ENCODE measurements at regions not wholly inside any gene's neighbourhood (a gene's known extent, or its start where the extent isn't known, plus 50 kb on each side); places are given as distances from the start of the nearest gene placed in this dataset.

DNA sequence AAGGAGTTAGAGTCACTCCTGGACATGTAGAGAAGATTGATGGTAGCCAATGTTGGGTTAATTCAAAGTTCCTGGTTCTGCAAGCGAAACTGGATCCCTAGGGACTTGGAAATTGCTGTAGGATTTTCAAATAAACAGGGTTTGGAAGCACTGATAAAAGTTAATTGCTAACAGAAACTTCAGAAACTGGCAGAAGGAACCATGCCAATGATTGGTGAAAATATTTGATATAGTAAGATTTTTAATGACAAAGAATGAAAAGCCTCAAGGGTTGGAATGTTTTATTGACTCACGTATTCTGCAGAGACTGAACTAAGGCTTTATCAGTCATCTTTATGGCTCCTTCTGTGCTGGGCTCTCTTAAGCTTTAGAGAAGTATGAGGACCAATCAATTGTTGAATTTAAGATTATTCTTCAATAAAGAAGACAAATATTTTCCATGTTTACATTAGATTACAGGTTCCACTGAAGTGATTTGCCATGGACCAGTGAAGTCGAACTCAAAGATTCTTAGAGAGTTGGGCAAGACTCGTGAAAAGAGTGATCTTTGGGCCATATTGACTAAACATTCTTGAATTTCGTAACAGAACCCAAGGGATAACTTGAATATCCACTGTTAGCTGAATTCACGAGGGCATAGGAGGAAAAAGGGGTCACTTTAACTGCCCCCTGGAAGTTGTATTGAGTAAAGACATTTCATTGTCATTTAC is 371.4 kb downstream of the HDGFL1 start:
- TF ChIP-seq, protein P1, sequence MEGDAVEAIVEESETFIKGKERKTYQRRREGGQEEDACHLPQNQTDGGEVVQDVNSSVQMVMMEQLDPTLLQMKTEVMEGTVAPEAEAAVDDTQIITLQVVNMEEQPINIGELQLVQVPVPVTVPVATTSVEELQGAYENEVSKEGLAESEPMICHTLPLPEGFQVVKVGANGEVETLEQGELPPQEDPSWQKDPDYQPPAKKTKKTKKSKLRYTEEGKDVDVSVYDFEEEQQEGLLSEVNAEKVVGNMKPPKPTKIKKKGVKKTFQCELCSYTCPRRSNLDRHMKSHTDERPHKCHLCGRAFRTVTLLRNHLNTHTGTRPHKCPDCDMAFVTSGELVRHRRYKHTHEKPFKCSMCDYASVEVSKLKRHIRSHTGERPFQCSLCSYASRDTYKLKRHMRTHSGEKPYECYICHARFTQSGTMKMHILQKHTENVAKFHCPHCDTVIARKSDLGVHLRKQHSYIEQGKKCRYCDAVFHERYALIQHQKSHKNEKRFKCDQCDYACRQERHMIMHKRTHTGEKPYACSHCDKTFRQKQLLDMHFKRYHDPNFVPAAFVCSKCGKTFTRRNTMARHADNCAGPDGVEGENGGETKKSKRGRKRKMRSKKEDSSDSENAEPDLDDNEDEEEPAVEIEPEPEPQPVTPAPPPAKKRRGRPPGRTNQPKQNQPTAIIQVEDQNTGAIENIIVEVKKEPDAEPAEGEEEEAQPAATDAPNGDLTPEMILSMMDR (IDR thresholded peaks at IDR 0.05) = no peak
- TF ChIP-seq POLR2A (IDR thresholded peaks at IDR 0.05) = no peak

All from right lobe of liver (tissue), 4 donors.